Keratinocyte (primary cell): ENCODE measurements at regions not wholly inside any gene's neighbourhood (a gene's known extent, or its start where the extent isn't known, plus 50 kb on each side); places are given as distances from the start of the nearest gene placed in this dataset.

Experiments used
- DNase-seq: peaks from one replicate; pipeline ENCODE4 v3.0.0-alpha.2; 2011; ENCODE audit warnings: low read depth, missing footprints, low spot score
- FAIRE-seq: peaks from 2 replicates; lab custom pipeline; 2011; peaks lifted over from hg19 to GRCh38; lab: Jason Lieb, UNC
- H2AFZ ChIP-seq: 2 replicates; pipeline ENCODE4 v1.6.0; 2012; ENCODE audit warnings: low read length, control low read depth, inconsistent platforms; ENCODE audit not compliant: control insufficient read depth
- H3K27ac ChIP-seq: 2 replicates; pipeline ENCODE4 v1.5.1; 2011; ENCODE audit warnings: low read length; ENCODE audit not compliant: control insufficient read depth, insufficient read depth
- H3K27me3 ChIP-seq: 3 replicates; pipeline ENCODE4 v1.6.0; 2011; ENCODE audit warnings: low read length; ENCODE audit not compliant: control insufficient read depth, insufficient read depth; ENCODE audit errors: extremely low read depth
- H3K36me3 ChIP-seq, 2 experiments: 2 replicates in 1 of 2; 3 replicates in 1 of 2; pipeline ENCODE4 v1.5.1; 2011; ENCODE audit warnings: low read length in 2 of 2, mild to moderate bottlenecking in 1 of 2; ENCODE audit not compliant: control insufficient read depth in 2 of 2, insufficient read depth in 2 of 2; ENCODE audit errors: extremely low read depth in 1 of 2
- H3K4me1 ChIP-seq: 3 replicates; pipeline ENCODE4 v1.5.1; 2011; ENCODE audit warnings: low read length; ENCODE audit not compliant: control insufficient read depth, insufficient read depth; ENCODE audit errors: extremely low read depth
- H3K4me2 ChIP-seq: 3 replicates; pipeline ENCODE4 v1.6.0; 2011; ENCODE audit warnings: low read depth, low read length; ENCODE audit not compliant: control insufficient read depth, insufficient read depth; ENCODE audit errors: extremely low read depth
- H3K4me3 ChIP-seq, 3 experiments: fragments of 200-600 bp in 1 of 3; sonication (generic) in 1 of 3; 2 replicates in 2 of 3; 3 replicates in 1 of 3; pipeline ENCODE4 v1.5.1; 2011 to 2016; ENCODE audit warnings: low read length in 3 of 3, mild to moderate bottlenecking in 3 of 3, control low read depth in 2 of 3, inconsistent platforms in 1 of 3, low read depth in 1 of 3, mixed read lengths in 1 of 3, mixed run types in 1 of 3, moderate library complexity in 1 of 3; ENCODE audit not compliant: control insufficient read depth in 2 of 3, insufficient read depth in 2 of 3; ENCODE audit errors: extremely low read depth in 1 of 3
- H3K79me2 ChIP-seq: 2 replicates; pipeline ENCODE4 v1.6.0; 2012; ENCODE audit warnings: low read length; ENCODE audit not compliant: control insufficient read depth, insufficient read depth
- H3K9ac ChIP-seq: 3 replicates; pipeline ENCODE4 v1.6.0; 2011; ENCODE audit warnings: low read length; ENCODE audit not compliant: control insufficient read depth, insufficient read depth; ENCODE audit errors: extremely low read depth
- H3K9me1 ChIP-seq: 3 replicates; pipeline ENCODE4 v1.6.0; 2011; ENCODE audit warnings: low read length; ENCODE audit not compliant: control insufficient read depth, insufficient read depth; ENCODE audit errors: extremely low read depth
- H3K9me3 ChIP-seq: 2 replicates; pipeline ENCODE4 v1.5.1; 2012; ENCODE audit warnings: low read depth, low read length; ENCODE audit not compliant: control insufficient read depth
- H4K20me1 ChIP-seq: 3 replicates; pipeline ENCODE4 v1.6.0; 2011; ENCODE audit warnings: low read length; ENCODE audit not compliant: control insufficient read depth, insufficient read depth; ENCODE audit errors: extremely low read depth
- CTCF ChIP-seq, 3 experiments: IDR thresholded peaks in 1 of 3; conservative IDR thresholded peaks in 1 of 3; optimal IDR thresholded peaks in 1 of 3; 2 replicates in 2 of 3; 3 replicates in 1 of 3; pipeline versions ENCODE3 to v1.5.1; 2011; ENCODE audit warnings: low read length in 3 of 3, mild to moderate bottlenecking in 3 of 3, moderate library complexity in 2 of 3, control low read depth in 1 of 3, inconsistent platforms in 1 of 3; ENCODE audit not compliant: insufficient read depth in 2 of 3; ENCODE audit errors: extremely low read depth in 1 of 3
- EZH2 ChIP-seq: IDR thresholded peaks from one replicate; pipeline ENCODE4 v1.6.1; 2012; ENCODE audit warnings: inconsistent platforms, mild to moderate bottlenecking, low read length, moderate library complexity
- dilution Hi-C: fragments of 300-500 bp; cut with MboI; formaldehyde crosslinking; loops from one replicate; pipeline ENCODE4 v1.7.0; 2020; ENCODE audit warnings: low sequenced_read_pairs; ENCODE audit not compliant: extremely low pct_ligation_motif_present

DNA sequence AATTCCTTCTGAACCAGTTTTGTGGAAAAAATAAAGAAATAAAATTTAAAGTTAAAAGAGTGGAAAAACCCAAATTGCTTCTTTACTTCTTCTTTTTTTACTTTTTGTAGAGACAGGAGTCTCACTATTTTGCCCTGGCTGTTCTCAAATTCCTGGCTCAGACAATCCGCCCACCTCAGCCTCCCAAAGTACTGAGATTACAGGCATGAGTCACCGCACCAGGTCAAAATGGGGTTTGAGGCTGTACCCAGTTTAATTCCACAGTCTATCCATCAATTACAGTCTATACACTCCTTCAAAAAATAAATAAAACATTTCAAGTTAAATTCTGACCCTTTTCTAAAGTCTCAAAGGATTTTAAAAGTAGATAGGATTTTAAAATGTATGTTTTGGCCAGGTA lies 120.3 kb downstream of the FAM161A start:
- Histone ChIP-seq H3K79me2 (no peaks in the 10 kb centered on the region), H3K4me3 (no peak overlapping the region), H3K4me2 (no peak overlapping the region), H3K9me3 (no peaks in the 10 kb centered on the region), H4K20me1 (no peaks in the 10 kb centered on the region), H3K9me1 (no peaks in the 10 kb centered on the region), H3K4me1 (no peaks in the 10 kb centered on the region), H3K27me3 (no peaks in the 10 kb centered on the region), H3K36me3 (no peaks in the 10 kb centered on the region), H3K9ac (no peak overlapping the region), H3K27ac (no peak overlapping the region), H2AFZ (no peak overlapping the region)
- DNase-seq = no peak
- TF ChIP-seq CTCF (optimal IDR thresholded peaks at IDR 0.05 in 1 of 3, IDR thresholded peaks at IDR 0.05 in 1 of 3, conservative IDR thresholded peaks at IDR 0.05 in 1 of 3; ENCODE audit: extremely low read depth in 1 of 3, insufficient read depth in 2 of 3, low read length in 3 of 3) (no peak), EZH2 (no peak)
- dilution Hi-C loops = no loop called here
- FAIRE-seq = no peak

GRCh38 chr2:61732787-61733186 lies 121.1 kb downstream of the FAM161A start:
- no peaks in the 10 kb centered on the region for H3K9me1 ChIP-seq
- H3K36me3 ChIP-seq = no peaks in the 10 kb centered on the region
- H3K4me2 ChIP-seq = no peak overlapping the region
- dilution Hi-C loops = no loop called here
- TF ChIP-seq CTCF (optimal IDR thresholded peaks at IDR 0.05 in 1 of 3, IDR thresholded peaks at IDR 0.05 in 1 of 3, conservative IDR thresholded peaks at IDR 0.05 in 1 of 3; ENCODE audit: extremely low read depth in 1 of 3, insufficient read depth in 2 of 3, low read length in 3 of 3) = no peak
- H3K4me3 ChIP-seq = no peak overlapping the region
- no peak overlapping the region for H3K27ac ChIP-seq
- DNase-seq (no peak), FAIRE-seq (peak; percentile 34)
- H4K20me1 ChIP-seq = no peaks in the 10 kb centered on the region
- H3K9ac ChIP-seq = no peak overlapping the region
- no peaks in the 10 kb centered on the region for H3K4me1 ChIP-seq
- no peaks in the 10 kb centered on the region for H3K27me3 ChIP-seq
- H3K9me3 ChIP-seq = no peaks in the 10 kb centered on the region
- no peaks in the 10 kb centered on the region for H3K79me2 ChIP-seq
- H2AFZ ChIP-seq = no peak overlapping the region
